ENCODE measurements at regions not wholly inside any gene's neighbourhood (a gene's known extent, or its start where the extent isn't known, plus 50 kb on each side); places are given as distances from the start of the nearest gene placed in this dataset.

DNA sequence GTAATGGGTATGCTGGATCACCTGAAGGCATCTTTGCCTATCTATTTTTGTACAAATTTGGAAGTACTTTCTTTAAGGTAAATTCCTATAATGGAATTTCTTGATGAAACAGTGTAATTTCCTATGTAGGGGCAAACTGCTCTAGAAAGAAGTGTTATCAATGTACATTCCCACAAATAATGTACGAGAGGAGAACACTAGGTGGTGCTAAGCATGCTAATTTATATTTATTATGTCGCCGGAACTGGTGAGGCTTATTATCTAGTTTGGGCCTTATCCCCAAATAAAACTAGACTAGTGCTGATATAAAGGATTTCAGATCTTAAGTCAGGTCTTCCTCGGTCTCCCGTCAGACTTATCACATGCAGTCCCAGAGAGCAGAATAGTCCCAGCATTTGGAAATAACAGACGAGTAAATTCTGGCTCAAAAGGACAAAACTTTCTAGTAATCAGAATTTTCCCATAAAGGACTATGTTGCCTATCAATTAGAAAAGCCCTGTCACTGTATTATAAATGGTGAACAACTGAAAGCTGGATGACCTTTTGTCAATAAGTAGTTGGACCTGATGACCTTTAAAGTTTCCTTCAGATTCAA is 86.9 kb upstream of the RBBP8 start:
- TF ChIP-seq, protein P1, sequence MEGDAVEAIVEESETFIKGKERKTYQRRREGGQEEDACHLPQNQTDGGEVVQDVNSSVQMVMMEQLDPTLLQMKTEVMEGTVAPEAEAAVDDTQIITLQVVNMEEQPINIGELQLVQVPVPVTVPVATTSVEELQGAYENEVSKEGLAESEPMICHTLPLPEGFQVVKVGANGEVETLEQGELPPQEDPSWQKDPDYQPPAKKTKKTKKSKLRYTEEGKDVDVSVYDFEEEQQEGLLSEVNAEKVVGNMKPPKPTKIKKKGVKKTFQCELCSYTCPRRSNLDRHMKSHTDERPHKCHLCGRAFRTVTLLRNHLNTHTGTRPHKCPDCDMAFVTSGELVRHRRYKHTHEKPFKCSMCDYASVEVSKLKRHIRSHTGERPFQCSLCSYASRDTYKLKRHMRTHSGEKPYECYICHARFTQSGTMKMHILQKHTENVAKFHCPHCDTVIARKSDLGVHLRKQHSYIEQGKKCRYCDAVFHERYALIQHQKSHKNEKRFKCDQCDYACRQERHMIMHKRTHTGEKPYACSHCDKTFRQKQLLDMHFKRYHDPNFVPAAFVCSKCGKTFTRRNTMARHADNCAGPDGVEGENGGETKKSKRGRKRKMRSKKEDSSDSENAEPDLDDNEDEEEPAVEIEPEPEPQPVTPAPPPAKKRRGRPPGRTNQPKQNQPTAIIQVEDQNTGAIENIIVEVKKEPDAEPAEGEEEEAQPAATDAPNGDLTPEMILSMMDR (IDR thresholded peaks at IDR 0.05) = peak; percentile 48
- TF ChIP-seq EZH2 (IDR thresholded peaks at IDR 0.05) = no peak
